GM19035 (cell line): ENCODE measurements at regions not wholly inside any gene's neighbourhood (a gene's known extent, or its start where the extent isn't known, plus 50 kb on each side); places are given as distances from the start of the nearest gene placed in this dataset.
A peak's percentile ranks its signal among the peaks of the same experiment; 100 is the strongest.
"Not testable (repeated sequence)": the region's sequence is repeated elsewhere in the genome, so short reads cannot be mapped to it uniquely, and the experiment has no call there.

ENCODE experiments used
- ATAC-seq: cut with Tn5 transposase; IDR thresholded peaks from one replicate; pipeline ENCODE4 v1.9.1; 2021; ENCODE audit not compliant: unreplicated experiment

- ATAC-seq: no peak
Observed at GRCh38 chr16:50497592-50497991, 50.6 kb upstream of the NKD1 start.

- ATAC-seq: no peak
Observed at GRCh38 chr16:50496990-50497389, 51.2 kb upstream of the NKD1 start.

GRCh38 chr16:50495673-50496072 lies 52.5 kb upstream of the NKD1 start:
- ATAC-seq: no peak

- no peak for ATAC-seq
Observed at GRCh38 chr16:50494501-50495491, 53.4 kb upstream of the NKD1 start.

GRCh38 chr16:50491516-50491915 lies 56.7 kb upstream of the NKD1 start:
- ATAC-seq: no peak

GRCh38 chr16:50490828-50491227 lies 57.4 kb upstream of the NKD1 start:
- ATAC-seq: no peak

- ATAC-seq: no peak
Observed at GRCh38 chr16:50489182-50489581, 59.0 kb upstream of the NKD1 start.

GRCh38 chr16:50487528-50487927 lies 60.7 kb upstream of the NKD1 start:
- ATAC-seq: no peak

- ATAC-seq: not testable (repeated sequence)
Observed at GRCh38 chr16:50486162-50486561, 62.0 kb upstream of the NKD1 start.

- no peak for ATAC-seq
Observed at GRCh38 chr16:50485232-50485631, 63.0 kb upstream of the NKD1 start.

GRCh38 chr16:50482271-50482670 lies 65.9 kb upstream of the NKD1 start:
- ATAC-seq: no peak

- no peak for ATAC-seq
Observed at GRCh38 chr16:50480206-50480605, 68.0 kb upstream of the NKD1 start.

GRCh38 chr16:50479771-50480170 lies 68.4 kb upstream of the NKD1 start:
- ATAC-seq: no peak

- no peak for ATAC-seq
Observed at GRCh38 chr16:50478773-50479149, 69.4 kb upstream of the NKD1 start.

GRCh38 chr16:50478075-50478772 lies 70.0 kb upstream of the NKD1 start:
- ATAC-seq: no peak

GRCh38 chr16:50476486-50477255 lies 71.5 kb upstream of the NKD1 start:
- no peak for ATAC-seq

- ATAC-seq: no peak
Observed at GRCh38 chr16:50475170-50475569, 73.0 kb upstream of the NKD1 start.

- ATAC-seq: no peak
Observed at GRCh38 chr16:50474138-50474537, 74.1 kb upstream of the NKD1 start.

GRCh38 chr16:50473356-50473945 lies 74.7 kb upstream of the NKD1 start:
- ATAC-seq: peak; percentile 68

- no peak for ATAC-seq
Observed at GRCh38 chr16:50472472-50472871, 75.7 kb upstream of the NKD1 start.

GRCh38 chr16:50470687-50471086 lies 77.5 kb upstream of the NKD1 start:
- no peak for ATAC-seq
